ENCODE measurements at regions not wholly inside any gene's neighbourhood (a gene's known extent, or its start where the extent isn't known, plus 50 kb on each side); places are given as distances from the start of the nearest gene placed in this dataset.
"Not testable (repeated sequence)": the region's sequence is repeated elsewhere in the genome, so short reads cannot be mapped to it uniquely, and the experiment has no call there.

- ChIA-PET POLR2A (no interaction called here), CTCF (no interaction called here)
- Mint-ChIP-seq H3K36me3 (ENCODE audit: low read depth) (no peaks in the 10 kb centered on the region), H3K4me1 (no peaks in the 10 kb centered on the region), H3K9me3 (no peaks in the 10 kb centered on the region), H3K27me3 (no peaks in the 10 kb centered on the region), H3K27ac (no peak overlapping the region), H3K4me3 (no peak overlapping the region)
- DNase-seq: no peak
Measured at GRCh38 chr13:37956536-37956935, 87.0 kb upstream of the TRPC4 start.

- H3K9me3 Mint-ChIP-seq; H3K27me3 Mint-ChIP-seq; H3K4me3 Mint-ChIP-seq; POLR2A ChIA-PET; H3K27ac Mint-ChIP-seq; DNase-seq; H3K36me3 Mint-ChIP-seq (ENCODE audit: low read depth); H3K4me1 Mint-ChIP-seq; CTCF ChIA-PET: not testable (repeated sequence)
Measured at GRCh38 chr13:37954597-37954996, 85.0 kb upstream of the TRPC4 start.

GRCh38 chr13:37954191-37954590 lies 84.6 kb upstream of the TRPC4 start:
- Mint-ChIP-seq H3K4me1 (no peaks in the 10 kb centered on the region), H3K27ac (no peak overlapping the region), H3K36me3 (ENCODE audit: low read depth) (no peaks in the 10 kb centered on the region), H3K9me3 (no peaks in the 10 kb centered on the region), H3K4me3 (no peak overlapping the region), H3K27me3 (no peaks in the 10 kb centered on the region)
- ChIA-PET CTCF (no interaction called here), POLR2A (no interaction called here)
- no peak for DNase-seq

GRCh38 chr13:37953696-37954095 lies 84.1 kb upstream of the TRPC4 start:
- POLR2A ChIA-PET: no interaction called here
- Mint-ChIP-seq H3K9me3 (no peaks in the 10 kb centered on the region), H3K27me3 (no peaks in the 10 kb centered on the region), H3K4me1 (no peaks in the 10 kb centered on the region), H3K27ac (no peak overlapping the region), H3K4me3 (no peak overlapping the region), H3K36me3 (ENCODE audit: low read depth) (no peaks in the 10 kb centered on the region)
- CTCF ChIA-PET: no interaction called here
- no peak for DNase-seq

- no peaks in the 10 kb centered on the region for H3K4me1 Mint-ChIP-seq
- H3K27ac Mint-ChIP-seq: no peak overlapping the region
- no peak overlapping the region for H3K4me3 Mint-ChIP-seq
- no peaks in the 10 kb centered on the region for H3K36me3 Mint-ChIP-seq (ENCODE audit: low read depth)
- POLR2A ChIA-PET: no interaction called here
- CTCF ChIA-PET: no interaction called here
- H3K9me3 Mint-ChIP-seq: peaks cover 3% of the 10 kb centered on the region
- DNase-seq: no peak
- H3K27me3 Mint-ChIP-seq: no peaks in the 10 kb centered on the region
Measured at GRCh38 chr13:37950016-37950415, 80.4 kb upstream of the TRPC4 start.

GRCh38 chr13:37947419-37948140 lies 78.0 kb upstream of the TRPC4 start:
- CTCF ChIA-PET: no interaction called here

GRCh38 chr13:37945651-37946575 lies 76.3 kb upstream of the TRPC4 start:
- Mint-ChIP-seq H3K27ac (no peak overlapping the region), H3K9me3 (peaks cover 3% of the 10 kb centered on the region), H3K27me3 (no peaks in the 10 kb centered on the region), H3K4me1 (no peaks in the 10 kb centered on the region), H3K36me3 (ENCODE audit: low read depth) (no peaks in the 10 kb centered on the region), H3K4me3 (no peak overlapping the region)
- POLR2A ChIA-PET: no interaction called here
- no peak for DNase-seq
- CTCF ChIA-PET: no interaction called here

More at GRCh38 chr13:37947419-37948140, 78.0 kb upstream of the TRPC4 start:
- Mint-ChIP-seq H3K27ac (no peak overlapping the region), H3K27me3 (no peaks in the 10 kb centered on the region), H3K36me3 (ENCODE audit: low read depth) (no peaks in the 10 kb centered on the region), H3K9me3 (peaks cover 3% of the 10 kb centered on the region), H3K4me3 (no peak overlapping the region), H3K4me1 (no peaks in the 10 kb centered on the region)
- POLR2A ChIA-PET: no interaction called here
- no peak for DNase-seq

- DNase-seq: no peak
- no peaks in the 10 kb centered on the region for H3K27me3 Mint-ChIP-seq
- POLR2A ChIA-PET: no interaction called here
- no peaks in the 10 kb centered on the region for H3K36me3 Mint-ChIP-seq (ENCODE audit: low read depth)
- no peaks in the 10 kb centered on the region for H3K4me1 Mint-ChIP-seq
- peaks cover 3% of the 10 kb centered on the region for H3K9me3 Mint-ChIP-seq
- CTCF ChIA-PET: no interaction called here
- H3K27ac Mint-ChIP-seq: no peak overlapping the region
- H3K4me3 Mint-ChIP-seq: no peak overlapping the region
Measured at GRCh38 chr13:37944869-37945442, 75.4 kb upstream of the TRPC4 start.

GRCh38 chr13:37944081-37944868 lies 74.7 kb upstream of the TRPC4 start:
- Mint-ChIP-seq H3K4me1 (no peaks in the 10 kb centered on the region), H3K27ac (no peak overlapping the region), H3K27me3 (no peaks in the 10 kb centered on the region), H3K9me3 (peaks cover 3% of the 10 kb centered on the region), H3K36me3 (ENCODE audit: low read depth) (no peaks in the 10 kb centered on the region), H3K4me3 (no peak overlapping the region)
- ChIA-PET CTCF (no interaction called here), POLR2A (no interaction called here)
- DNase-seq: no peak

GRCh38 chr13:37942929-37943328 lies 73.4 kb upstream of the TRPC4 start:
- DNase-seq: no peak
- Mint-ChIP-seq H3K4me1 (no peaks in the 10 kb centered on the region), H3K36me3 (ENCODE audit: low read depth) (no peaks in the 10 kb centered on the region), H3K27ac (no peak overlapping the region), H3K9me3 (no peaks in the 10 kb centered on the region), H3K27me3 (no peaks in the 10 kb centered on the region), H3K4me3 (no peak overlapping the region)
- CTCF ChIA-PET: no interaction called here
- POLR2A ChIA-PET: no interaction called here

GRCh38 chr13:37934339-37935191 lies 65.0 kb upstream of the TRPC4 start:
- H3K27me3 Mint-ChIP-seq: no peaks in the 10 kb centered on the region
- no peak overlapping the region for H3K27ac Mint-ChIP-seq
- no peaks in the 10 kb centered on the region for H3K36me3 Mint-ChIP-seq (ENCODE audit: low read depth)
- no peaks in the 10 kb centered on the region for H3K9me3 Mint-ChIP-seq
- no peak for DNase-seq
- ChIA-PET CTCF (no interaction called here), POLR2A (no interaction called here)
- H3K4me3 Mint-ChIP-seq: no peak overlapping the region
- no peaks in the 10 kb centered on the region for H3K4me1 Mint-ChIP-seq

GRCh38 chr13:37929308-37929707 lies 59.7 kb upstream of the TRPC4 start:
- Mint-ChIP-seq H3K4me3 (no peak overlapping the region), H3K4me1 (no peaks in the 10 kb centered on the region), H3K27me3 (no peaks in the 10 kb centered on the region), H3K9me3 (no peaks in the 10 kb centered on the region), H3K27ac (no peak overlapping the region), H3K36me3 (ENCODE audit: low read depth) (no peaks in the 10 kb centered on the region)
- ChIA-PET POLR2A (no interaction called here), CTCF (no interaction called here)
- DNase-seq: no peak
